Left renal pelvis (tissue), 4 donors: ENCODE measurements at regions not wholly inside any gene's neighbourhood (a gene's known extent, or its start where the extent isn't known, plus 50 kb on each side); places are given as distances from the start of the nearest gene placed in this dataset.
"Not testable (repeated sequence)": the region's sequence is repeated elsewhere in the genome, so short reads cannot be mapped to it uniquely, and the experiment has no call there.

Experiments
- DNase-seq, 4 donors: peaks; one replicate each; pipeline ENCODE4 v3.0.0-alpha.2; 2013; ENCODE audit warnings: low read depth in 4 of 4, low spot score in 3 of 4

GRCh38 chr1:55466373-55466772, 251.2 kb upstream of the USP24 start:
- no peak for DNase-seq

GRCh38 chr1:55464550-55464949, 249.4 kb upstream of the USP24 start:
- no peak for DNase-seq

GRCh38 chr1:55463814-55464475, 248.8 kb upstream of the USP24 start:
- DNase-seq: no peak

- DNase-seq: no peak
Observed at GRCh38 chr1:55457874-55458273, 242.7 kb upstream of the USP24 start.

GRCh38 chr1:55456971-55457370, 241.8 kb upstream of the USP24 start:
- DNase-seq: no peak

- no peak for DNase-seq
Observed at GRCh38 chr1:55448261-55448660, 233.1 kb upstream of the USP24 start.

GRCh38 chr1:55447488-55447887, 232.3 kb upstream of the USP24 start:
- DNase-seq: no peak

GRCh38 chr1:55446351-55446750, 231.2 kb upstream of the USP24 start:
- no peak for DNase-seq

- no peak for DNase-seq
Observed at GRCh38 chr1:55445416-55445815, 230.3 kb upstream of the USP24 start.

GRCh38 chr1:55444667-55445066, 229.5 kb upstream of the USP24 start:
- no peak for DNase-seq

- DNase-seq: no peak
Observed at GRCh38 chr1:55443175-55443915, 228.2 kb upstream of the USP24 start.

- no peak for DNase-seq
Observed at GRCh38 chr1:55441489-55441888, 226.3 kb upstream of the USP24 start.

GRCh38 chr1:55437692-55438091, 222.5 kb upstream of the USP24 start:
- DNase-seq: no peak

- not testable (repeated sequence) for DNase-seq
Observed at GRCh38 chr1:55430720-55431119, 215.6 kb upstream of the USP24 start.

GRCh38 chr1:55430206-55430605, 215.0 kb upstream of the USP24 start:
- not testable (repeated sequence) for DNase-seq

- DNase-seq: no peak
Observed at GRCh38 chr1:55428944-55429931, 214.1 kb upstream of the USP24 start.

GRCh38 chr1:55428231-55428630, 213.1 kb upstream of the USP24 start:
- DNase-seq: no peak

- DNase-seq: no peak
Observed at GRCh38 chr1:55427606-55428005, 212.4 kb upstream of the USP24 start.

GRCh38 chr1:55426619-55427018, 211.5 kb upstream of the USP24 start:
- DNase-seq: no peak

- DNase-seq: no peak
Observed at GRCh38 chr1:55426156-55426555, 211.0 kb upstream of the USP24 start.

- DNase-seq: no peak
Observed at GRCh38 chr1:55425310-55425930, 210.3 kb upstream of the USP24 start.
